Heart right ventricle (tissue), 16 donors: ENCODE measurements at regions not wholly inside any gene's neighbourhood (a gene's known extent, or its start where the extent isn't known, plus 50 kb on each side); places are given as distances from the start of the nearest gene placed in this dataset.

Experiments
- ATAC-seq, 8 donors: fragments of 200-7000 bp; cut with Tn5 transposase; one replicate each; pipeline ENCODE4 v1.9.1; 2020; ENCODE audit warnings: mild to moderate bottlenecking in 8 of 8, moderate library complexity in 8 of 8, moderate number of reproducible peaks in 1 of 8
- DNase-seq, 2 donors: peaks; one replicate each; pipeline ENCODE4 v3.0.0-alpha.2; 2020
- H3K27ac ChIP-seq, 10 donors: fragments of 200-600 bp; sonication (generic) in 2 of 10; one replicate each; pipeline versions ENCODE4 v1.5.0 to v1.8.0; 2020 to 2022; ENCODE audit warnings: mild to moderate bottlenecking in 3 of 10
- H3K27me3 ChIP-seq, 7 donors: fragments of 200-600 bp; one replicate each; pipeline ENCODE4 v1.8.0; 2021 to 2022; ENCODE audit warnings: mild to moderate bottlenecking in 2 of 7
- H3K36me3 ChIP-seq, 9 donors: fragments of 200-600 bp; sonication (generic) in 1 of 9; one replicate each; pipeline versions ENCODE4 v1.5.0 to v1.8.0; 2020 to 2022; ENCODE audit warnings: mild to moderate bottlenecking in 2 of 9
- H3K4me1 ChIP-seq, 9 donors: fragments of 200-600 bp; sonication (generic) in 1 of 9; one replicate each; pipeline versions ENCODE4 v1.5.0 to v1.8.0; 2020 to 2022; ENCODE audit warnings: mild to moderate bottlenecking in 4 of 9
- H3K4me3 ChIP-seq, 10 donors: fragments of 200-600 bp; sonication (generic) in 2 of 10; one replicate each; pipeline versions ENCODE4 v1.5.0 to v1.8.0; 2020 to 2022; ENCODE audit warnings: mild to moderate bottlenecking in 7 of 10, moderate library complexity in 2 of 10
- H3K9me3 ChIP-seq, 11 donors: fragments of 200-600 bp in 10 of 11; sonication (generic) in 2 of 11; one replicate each; pipeline versions ENCODE4 v1.5.0 to v1.8.0; 2013 to 2022; ENCODE audit warnings: mild to moderate bottlenecking in 2 of 11, control low read depth in 1 of 11, moderate library complexity in 1 of 11
- WGBS, 2 donors: extraction: QIAGEN DNeasy Blood & Tissue Kit; methylation state at CpG; one replicate each; pipeline ENCODE4 v1.1.7; 2013; ENCODE audit warnings: inconsistent platforms in 1 of 2; 5-methylcytosine and 5-hydroxymethylcytosine counted together
- intact Hi-C, 10 donors: fragments of 100-400 bp; cut with DNase I; formaldehyde crosslinking; loops; one replicate each; pipeline versions ENCODE4 v1.11.1 to v1.14.2; 2022
- TF ChIP-seq, protein P1 (sequence below), 9 donors: fragments of 200-600 bp; sonication (generic) in 2 of 9; IDR thresholded peaks; one replicate each; pipeline versions ENCODE4 v1.5.0 to v1.8.0; 2021 to 2022; ENCODE audit warnings: antibody characterized with exemption in 9 of 9, mild to moderate bottlenecking in 5 of 9, moderate library complexity in 1 of 9
- donor health status: Arrhythmogenic right ventricular cardiomyopathy.
- donor health status: ischemic (EF 13 %, LVEDD 7.1; RV severe dilation, severe dysfunction).
- donor health status: healthy with polysubstance abuse.
- donor health status: DM: no; HTN: yes; CAD: no.
- donor health status: DM: no; HTN: no; CAD: no.
- donor health status: ischemic (EF 25% LVEDD 6.9; RV normal size, moderate dysfunction).
- donor health status: ischemic (EF 25% LVEDD 5.7; RV mildly dilated, moderate dysfunction).
- donor health status: healthy.
- donor health status: DM: yes; HTN: yes; CAD: no.
- donor health status: Ischemic cardiomyopathy.
- donor health status: ischemic (EF 35%, LVEDD 5.7; RV mildly dilated, moderate dysfunction).
- donor health status: nonischemic (EF 11% LVEDD 7.7; RV severe dilation, severe dysfunction).
- donor health status: DM: yes; HTN: yes; CAD: no.
- donor health status: PGD.
- donor health status: ischemic (EF 29% LVEDD 5.4; RV normal size, mild dysfunction).
- donor health status: nonischemic (EF 23%, LVEDD 6.1; RV moderate dilation, normal function).

GRCh38 chr12:124622331-124622730 is 54.9 kb upstream of the NCOR2 start:
- Histone ChIP-seq H3K27me3 (no peaks in the 10 kb centered on the region), H3K27ac (no peak overlapping the region), H3K4me1 (peaks cover 9 to 55% (median 39%) of the 10 kb centered on the region in 9 donors), H3K4me3 (no peak overlapping the region), H3K9me3 (peaks cover 0 to 8% (median 0%) of the 10 kb centered on the region in 11 donors), H3K36me3 (no peaks in the 10 kb centered on the region)
- TF ChIP-seq, protein P1, sequence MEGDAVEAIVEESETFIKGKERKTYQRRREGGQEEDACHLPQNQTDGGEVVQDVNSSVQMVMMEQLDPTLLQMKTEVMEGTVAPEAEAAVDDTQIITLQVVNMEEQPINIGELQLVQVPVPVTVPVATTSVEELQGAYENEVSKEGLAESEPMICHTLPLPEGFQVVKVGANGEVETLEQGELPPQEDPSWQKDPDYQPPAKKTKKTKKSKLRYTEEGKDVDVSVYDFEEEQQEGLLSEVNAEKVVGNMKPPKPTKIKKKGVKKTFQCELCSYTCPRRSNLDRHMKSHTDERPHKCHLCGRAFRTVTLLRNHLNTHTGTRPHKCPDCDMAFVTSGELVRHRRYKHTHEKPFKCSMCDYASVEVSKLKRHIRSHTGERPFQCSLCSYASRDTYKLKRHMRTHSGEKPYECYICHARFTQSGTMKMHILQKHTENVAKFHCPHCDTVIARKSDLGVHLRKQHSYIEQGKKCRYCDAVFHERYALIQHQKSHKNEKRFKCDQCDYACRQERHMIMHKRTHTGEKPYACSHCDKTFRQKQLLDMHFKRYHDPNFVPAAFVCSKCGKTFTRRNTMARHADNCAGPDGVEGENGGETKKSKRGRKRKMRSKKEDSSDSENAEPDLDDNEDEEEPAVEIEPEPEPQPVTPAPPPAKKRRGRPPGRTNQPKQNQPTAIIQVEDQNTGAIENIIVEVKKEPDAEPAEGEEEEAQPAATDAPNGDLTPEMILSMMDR (IDR thresholded peaks at IDR 0.05): no peak
- ATAC-seq (no peak), DNase-seq (no peak)
- 87 to 89% methylated on average over 7 of the region's 7 CpGs for WGBS, 2 donors
- intact Hi-C loops: loop anchor here in 2 of 10 donors (5.0 kb wide), 1 partner anchor 75 kb away; no protein-coding TSS in a partner anchor

DNA sequence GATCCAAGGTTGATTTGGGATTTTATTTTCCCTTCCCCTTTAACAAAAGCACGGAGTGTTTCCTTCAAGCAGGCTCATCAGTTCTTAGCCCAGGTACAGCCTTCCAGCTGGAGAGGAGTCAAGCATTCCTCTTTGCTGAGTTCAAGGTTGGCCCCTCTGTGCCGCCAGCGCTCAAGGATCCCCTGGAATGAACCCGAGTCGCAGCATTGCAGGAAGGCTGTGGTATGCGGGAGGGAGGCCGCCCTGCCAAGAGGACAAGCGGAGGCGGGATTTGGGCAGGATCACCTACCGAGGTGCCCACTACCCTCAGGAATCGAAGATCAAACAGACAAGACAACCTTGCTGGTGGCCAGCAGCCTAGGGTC is 53.9 kb upstream of the NCOR2 start:
- no peak overlapping the region for H3K4me3 ChIP-seq
- WGBS, 2 donors: 34 to 48% methylated on average over 11 of the region's 11 CpGs
- peak; percentile 34 to 77 (median 69) for ATAC-seq
- H3K9me3 ChIP-seq: peaks cover 0 to 8% (median 0%) of the 10 kb centered on the region in 11 donors
- DNase-seq: peak; percentile 61 to 70
- H3K27me3 ChIP-seq: no peaks in the 10 kb centered on the region
- TF ChIP-seq, protein P1 (IDR thresholded peaks at IDR 0.05): no peak
- peak overlapping the region in 7 of 10 donors; percentile 22 to 74 (median 50) for H3K27ac ChIP-seq
- intact Hi-C loops: loop anchor here in 2 of 10 donors (5.0 kb wide), 1 partner anchor 76 kb away; no protein-coding TSS in a partner anchor
- peaks cover 3 to 52% (median 28%) of the 10 kb centered on the region in 9 donors for H3K4me1 ChIP-seq
- H3K36me3 ChIP-seq: no peaks in the 10 kb centered on the region

DNA sequence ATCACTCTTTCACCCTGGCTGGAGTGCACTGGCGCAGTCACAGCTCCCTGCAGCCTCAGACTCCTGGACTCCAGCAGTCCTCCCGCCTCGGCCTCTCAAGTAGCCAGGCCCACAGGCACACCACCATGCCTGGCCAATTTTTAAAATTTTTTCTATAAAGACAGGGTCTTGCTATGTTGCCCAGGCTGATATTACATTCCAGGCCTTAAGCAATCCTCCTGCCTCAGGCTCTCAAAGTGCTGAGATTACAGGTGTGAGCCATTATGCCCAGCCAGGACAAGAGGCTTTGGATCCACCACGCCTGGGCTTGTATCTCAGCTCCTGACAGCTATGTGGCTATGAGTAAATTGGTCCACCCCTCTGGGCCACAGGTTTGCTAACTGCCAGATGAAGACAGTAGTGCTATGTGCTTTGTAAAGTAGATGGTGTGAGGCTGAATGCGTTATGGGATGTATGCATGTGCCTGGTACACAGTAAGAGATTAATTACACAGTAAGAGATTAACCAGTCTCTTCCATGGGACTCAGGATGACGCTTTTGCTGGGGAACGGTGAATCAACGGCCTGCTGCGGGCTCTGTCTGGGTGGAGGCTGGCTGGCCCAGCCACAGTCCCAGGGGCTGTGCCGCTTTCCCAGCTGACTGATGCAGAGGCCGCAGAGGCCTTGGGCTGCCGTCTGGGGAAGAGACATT is 53.3 kb upstream of the NCOR2 start:
- no peaks in the 10 kb centered on the region for H3K36me3 ChIP-seq
- peaks cover 3 to 48% (median 24%) of the 10 kb centered on the region in 9 donors for H3K4me1 ChIP-seq
- DNase-seq (no peak), ATAC-seq (peak; percentile 9 to 49 (median 25))
- H3K4me3 ChIP-seq: no peak overlapping the region
- peak overlapping the region in 7 of 10 donors; percentile 22 to 74 (median 50) for H3K27ac ChIP-seq
- WGBS, 2 donors: 66 to 74% methylated on average over 12 of the region's 12 CpGs
- TF ChIP-seq, protein P1 (IDR thresholded peaks at IDR 0.05): no peak
- intact Hi-C loops: loop anchor here in 2 of 10 donors (5.0 kb wide), 1 partner anchor 77 kb away; no protein-coding TSS in a partner anchor
- H3K27me3 ChIP-seq: no peaks in the 10 kb centered on the region
- H3K9me3 ChIP-seq: peaks cover 0 to 8% (median 0%) of the 10 kb centered on the region in 11 donors

GRCh38 chr12:124618291-124618902 is 51.0 kb upstream of the NCOR2 start:
- intact Hi-C loops: no loop called here
- Histone ChIP-seq H3K27ac (no peak overlapping the region), H3K27me3 (no peaks in the 10 kb centered on the region), H3K9me3 (peaks cover 0 to 11% (median 0%) of the 10 kb centered on the region in 11 donors), H3K4me1 (peaks cover 3 to 43% (median 20%) of the 10 kb centered on the region in 9 donors), H3K4me3 (no peak overlapping the region), H3K36me3 (no peaks in the 10 kb centered on the region)
- no peak for ATAC-seq
- no peak for DNase-seq
- WGBS, 2 donors: 89 to 90% methylated on average over 21 of the region's 21 CpGs
- TF ChIP-seq, protein P1 (IDR thresholded peaks at IDR 0.05): no peak
